ENCODE measurements at regions not wholly inside any gene's neighbourhood (a gene's known extent, or its start where the extent isn't known, plus 50 kb on each side); places are given as distances from the start of the nearest gene placed in this dataset.

- Histone ChIP-seq H3K36me3 (no peaks in the 10 kb centered on the region), H3K9me3 (no peaks in the 10 kb centered on the region), H3K4me3 (no peak overlapping the region), H3K27ac (no peak overlapping the region), H3K4me1 (no peaks in the 10 kb centered on the region), H3K27me3 (no peaks in the 10 kb centered on the region)
- no peak for TF ChIP-seq CTCF (IDR thresholded peaks at IDR 0.05)
- 29 to 37% methylated on average over 3 of the region's 3 CpGs for whole genome bisulfite sequencing, 2 donors
- DNase-seq = no peak
- intact Hi-C loops (cut with DNase I) = no loop called here
Observed at GRCh38 chr2:163401481-163401880, 334.3 kb downstream of the FIGN start.

- H3K27ac ChIP-seq = no peak overlapping the region
- no peak for TF ChIP-seq POLR2A (IDR thresholded peaks at IDR 0.05)
- no peak for TF ChIP-seq CTCF (IDR thresholded peaks at IDR 0.05)
- intact Hi-C loops (cut with DNase I) = no loop called here
- no peaks in the 10 kb centered on the region for H3K27me3 ChIP-seq
- no peaks in the 10 kb centered on the region for H3K9me3 ChIP-seq
- DNase-seq = no peak
- H3K36me3 ChIP-seq = no peaks in the 10 kb centered on the region
- WGBS, 2 donors = 51 to 59% methylated on average over 2 of the region's 2 CpGs
- H3K4me3 ChIP-seq = no peak overlapping the region
- no peaks in the 10 kb centered on the region for H3K4me1 ChIP-seq
Observed at GRCh38 chr2:163397451-163397850, 338.4 kb downstream of the FIGN start.

GRCh38 chr2:163395602-163396001 lies 340.2 kb downstream of the FIGN start:
- 69 to 76% methylated on average over 2 of the region's 2 CpGs for WGBS, 2 donors
- H3K36me3 ChIP-seq = no peaks in the 10 kb centered on the region
- H3K4me1 ChIP-seq = no peaks in the 10 kb centered on the region
- intact Hi-C loops (cut with DNase I) = no loop called here
- H3K4me3 ChIP-seq = no peak overlapping the region
- H3K27ac ChIP-seq = no peak overlapping the region
- no peak for TF ChIP-seq CTCF (IDR thresholded peaks at IDR 0.05)
- no peak for TF ChIP-seq POLR2A (IDR thresholded peaks at IDR 0.05)
- no peak for DNase-seq
- H3K9me3 ChIP-seq = no peaks in the 10 kb centered on the region
- H3K27me3 ChIP-seq = no peaks in the 10 kb centered on the region

GRCh38 chr2:163389838-163390237 lies 346.0 kb downstream of the FIGN start:
- Histone ChIP-seq H3K4me1 (no peaks in the 10 kb centered on the region), H3K27ac (no peak overlapping the region), H3K27me3 (no peaks in the 10 kb centered on the region), H3K36me3 (no peaks in the 10 kb centered on the region), H3K9me3 (no peaks in the 10 kb centered on the region), H3K4me3 (no peak overlapping the region)
- 67 to 83% methylated on average over 2 of the region's 2 CpGs for WGBS, 2 donors
- intact Hi-C loops (cut with DNase I) = no loop called here
- DNase-seq = no peak
- TF ChIP-seq POLR2A (IDR thresholded peaks at IDR 0.05) (no peak), CTCF (IDR thresholded peaks at IDR 0.05) (no peak)

- H3K27me3 ChIP-seq = no peaks in the 10 kb centered on the region
- H3K9me3 ChIP-seq = no peaks in the 10 kb centered on the region
- 71 to 76% methylated on average over 2 of the region's 2 CpGs for WGBS, 2 donors
- no peak overlapping the region for H3K4me3 ChIP-seq
- TF ChIP-seq POLR2A (IDR thresholded peaks at IDR 0.05) (no peak), CTCF (IDR thresholded peaks at IDR 0.05) (no peak)
- H3K4me1 ChIP-seq = no peaks in the 10 kb centered on the region
- no peak for DNase-seq
- no peak overlapping the region for H3K27ac ChIP-seq
- intact Hi-C loops (cut with DNase I) = no loop called here
- H3K36me3 ChIP-seq = no peaks in the 10 kb centered on the region
Observed at GRCh38 chr2:163375472-163375871, 360.3 kb downstream of the FIGN start.

All from esophagus squamous epithelium (tissue), 5 donors.